ENCODE measurements at regions not wholly inside any gene's neighbourhood (a gene's known extent, or its start where the extent isn't known, plus 50 kb on each side); places are given as distances from the start of the nearest gene placed in this dataset.

GRCh38 chr12:127711108-127711507 lies 555.9 kb upstream of the TMEM132C start:
- CTCF ChIA-PET = no interaction called here
- DNase-seq = no peak
- TF ChIP-seq CTCF (IDR thresholded peaks at IDR 0.05; ENCODE audit: unreplicated experiment) = no peak
- no peaks in the 10 kb centered on the region for H3K4me1 Mint-ChIP-seq (ENCODE audit: low read depth, unreplicated experiment)
- intact Hi-C loops (cut with micrococcal nuclease; ENCODE audit: unreplicated experiment) = no loop called here
- no peak overlapping the region for H3K27ac Mint-ChIP-seq (ENCODE audit: unreplicated experiment)
- no TSS peak for BruUV-seq (replicated peaks)
- H3K9me3 Mint-ChIP-seq (ENCODE audit: low read depth, unreplicated experiment) = peaks cover 9% of the 10 kb centered on the region
- H3K4me3 Mint-ChIP-seq (ENCODE audit: low read depth, unreplicated experiment) = no peak overlapping the region
- H3K27me3 Mint-ChIP-seq (ENCODE audit: unreplicated experiment) = no peaks in the 10 kb centered on the region
- no peaks in the 10 kb centered on the region for H3K36me3 Mint-ChIP-seq (ENCODE audit: insufficient read depth, unreplicated experiment)

DNA sequence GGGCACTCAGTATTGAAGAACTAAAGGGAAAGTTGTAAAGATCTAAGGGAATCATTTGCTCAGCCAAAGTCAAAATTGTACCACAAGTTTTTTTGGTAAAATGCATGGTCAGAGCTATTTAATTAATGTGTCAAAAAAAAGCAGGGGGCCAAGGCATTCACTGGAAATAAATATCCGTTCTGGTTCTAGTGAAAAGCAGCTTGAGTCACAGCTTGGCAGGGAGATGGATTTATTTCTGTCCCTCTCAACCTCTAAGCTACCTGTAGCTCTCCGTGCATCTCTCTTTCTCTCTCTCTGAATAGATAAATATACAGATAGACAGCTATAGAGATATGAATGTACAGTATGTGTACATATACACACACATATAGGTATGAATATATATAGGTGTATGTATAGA lies 554.4 kb upstream of the TMEM132C start:
- intact Hi-C loops (cut with micrococcal nuclease; ENCODE audit: unreplicated experiment) = no loop called here
- Mint-ChIP-seq H3K4me1 (ENCODE audit: low read depth, unreplicated experiment) (no peaks in the 10 kb centered on the region), H3K27ac (ENCODE audit: unreplicated experiment) (no peak overlapping the region), H3K27me3 (ENCODE audit: unreplicated experiment) (no peaks in the 10 kb centered on the region), H3K4me3 (ENCODE audit: low read depth, unreplicated experiment) (no peak overlapping the region), H3K9me3 (ENCODE audit: low read depth, unreplicated experiment) (peaks cover 7% of the 10 kb centered on the region), H3K36me3 (ENCODE audit: insufficient read depth, unreplicated experiment) (no peaks in the 10 kb centered on the region)
- no peak for TF ChIP-seq CTCF (IDR thresholded peaks at IDR 0.05; ENCODE audit: unreplicated experiment)
- CTCF ChIA-PET = no interaction called here
- DNase-seq = no peak
- BruUV-seq (replicated peaks) = no TSS peak

DNA sequence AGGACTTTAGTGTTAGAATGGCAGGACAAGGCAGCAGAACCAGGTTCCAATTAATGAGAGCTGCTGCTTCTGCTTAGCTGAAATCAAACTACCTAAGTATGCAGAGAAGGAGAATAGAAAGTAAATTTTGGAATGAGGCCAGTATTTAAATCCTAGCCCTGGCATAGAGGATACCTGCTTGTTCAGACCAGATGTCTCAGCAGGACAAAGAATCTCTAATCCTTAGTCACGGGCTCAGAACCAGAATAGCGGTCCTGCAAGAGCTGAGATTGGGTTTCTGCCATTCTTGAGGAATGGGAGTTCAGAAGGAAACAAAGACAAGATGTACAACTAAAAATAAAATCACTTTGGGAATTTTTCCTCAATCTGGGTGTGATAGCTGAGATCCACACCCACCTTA lies 550.8 kb upstream of the TMEM132C start:
- Mint-ChIP-seq H3K36me3 (ENCODE audit: insufficient read depth, unreplicated experiment) (no peaks in the 10 kb centered on the region), H3K9me3 (ENCODE audit: low read depth, unreplicated experiment) (peaks cover 9% of the 10 kb centered on the region), H3K27me3 (ENCODE audit: unreplicated experiment) (no peaks in the 10 kb centered on the region), H3K27ac (ENCODE audit: unreplicated experiment) (no peak overlapping the region), H3K4me3 (ENCODE audit: low read depth, unreplicated experiment) (no peak overlapping the region), H3K4me1 (ENCODE audit: low read depth, unreplicated experiment) (no peaks in the 10 kb centered on the region)
- no peak for TF ChIP-seq CTCF (IDR thresholded peaks at IDR 0.05; ENCODE audit: unreplicated experiment)
- intact Hi-C loops (cut with micrococcal nuclease; ENCODE audit: unreplicated experiment) = no loop called here
- CTCF ChIA-PET = no interaction called here
- BruUV-seq (replicated peaks) = no TSS peak
- DNase-seq = no peak

DNA sequence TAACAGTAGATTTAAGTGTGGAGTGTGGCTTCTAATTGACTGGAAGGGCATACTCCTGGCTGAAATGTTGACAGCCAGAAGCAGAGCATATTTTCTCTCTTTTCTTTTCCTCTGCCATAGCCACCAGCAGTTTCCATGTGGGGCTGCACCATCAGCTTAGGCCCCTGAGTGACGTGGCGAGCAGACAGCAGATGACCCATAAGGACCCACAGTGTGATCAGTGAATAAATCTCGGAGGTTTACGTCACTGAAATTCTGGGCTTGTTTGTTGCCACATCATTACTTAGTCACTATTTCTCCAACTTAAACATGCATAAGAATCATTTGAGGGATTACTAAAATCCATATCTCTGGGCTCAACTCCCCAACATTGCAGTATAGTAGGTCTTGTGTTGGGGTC lies 549.7 kb upstream of the TMEM132C start:
- no peaks in the 10 kb centered on the region for H3K27me3 Mint-ChIP-seq (ENCODE audit: unreplicated experiment)
- CTCF ChIA-PET = no interaction called here
- H3K4me1 Mint-ChIP-seq (ENCODE audit: low read depth, unreplicated experiment) = no peaks in the 10 kb centered on the region
- BruUV-seq (replicated peaks) = no TSS peak
- no peak for TF ChIP-seq CTCF (IDR thresholded peaks at IDR 0.05; ENCODE audit: unreplicated experiment)
- H3K27ac Mint-ChIP-seq (ENCODE audit: unreplicated experiment) = no peak overlapping the region
- intact Hi-C loops (cut with micrococcal nuclease; ENCODE audit: unreplicated experiment) = no loop called here
- H3K36me3 Mint-ChIP-seq (ENCODE audit: insufficient read depth, unreplicated experiment) = no peaks in the 10 kb centered on the region
- H3K4me3 Mint-ChIP-seq (ENCODE audit: low read depth, unreplicated experiment) = no peak overlapping the region
- peaks cover 12% of the 10 kb centered on the region for H3K9me3 Mint-ChIP-seq (ENCODE audit: low read depth, unreplicated experiment)
- DNase-seq = no peak

- intact Hi-C loops (cut with micrococcal nuclease; ENCODE audit: unreplicated experiment) = no loop called here
- BruUV-seq (replicated peaks) = no TSS peak
- DNase-seq = no peak
- CTCF ChIA-PET = no interaction called here
- H3K36me3 Mint-ChIP-seq (ENCODE audit: insufficient read depth, unreplicated experiment) = no peaks in the 10 kb centered on the region
- H3K4me1 Mint-ChIP-seq (ENCODE audit: low read depth, unreplicated experiment) = no peaks in the 10 kb centered on the region
- TF ChIP-seq CTCF (IDR thresholded peaks at IDR 0.05; ENCODE audit: unreplicated experiment) = no peak
- H3K27ac Mint-ChIP-seq (ENCODE audit: unreplicated experiment) = no peak overlapping the region
- peaks cover 14% of the 10 kb centered on the region for H3K9me3 Mint-ChIP-seq (ENCODE audit: low read depth, unreplicated experiment)
- H3K4me3 Mint-ChIP-seq (ENCODE audit: low read depth, unreplicated experiment) = no peak overlapping the region
- no peaks in the 10 kb centered on the region for H3K27me3 Mint-ChIP-seq (ENCODE audit: unreplicated experiment)
Measured at GRCh38 chr12:127720334-127720733, 546.6 kb upstream of the TMEM132C start.
